ENCODE measurements at regions not wholly inside any gene's neighbourhood (a gene's known extent, or its start where the extent isn't known, plus 50 kb on each side); places are given as distances from the start of the nearest gene placed in this dataset.

- FAIRE-seq (no peak), DNase-seq (ENCODE audit: low read depth, low spot score) (no peak)
- dilution Hi-C loops (cut with MboI; ENCODE audit: extremely low pct_ligation_motif_present, low sequenced_read_pairs) (no loop called here), intact Hi-C loops (cut with micrococcal nuclease) (no loop called here)
- TF ChIP-seq JUN (IDR thresholded peaks at IDR 0.05; ENCODE audit: borderline replicate concordance, insufficient read depth, insufficient read length, low read depth) (no peak), GATA2 (IDR thresholded peaks at IDR 0.05; ENCODE audit: insufficient read depth, insufficient read length, low read depth, low read length) (no peak), EZH2 (IDR thresholded peaks at IDR 0.05; ENCODE audit: borderline replicate concordance, low read depth, low read length, severe bottlenecking) (no peak), POLR2AphosphoS5 (IDR thresholded peaks at IDR 0.05; ENCODE audit: insufficient read depth, low read depth, low read length) (no peak), MYC (IDR thresholded peaks at IDR 0.05; ENCODE audit: low read depth, low read length) (no peak)
- ChIA-PET CTCF (no interaction called here), POLR2A (no interaction called here)
- Histone ChIP-seq H3K4me1 (ENCODE audit: control insufficient read depth, extremely low read depth, insufficient read depth, low read length) (no peaks in the 10 kb centered on the region), H3K27ac (ENCODE audit: insufficient read depth, low read depth, low read length) (no peak overlapping the region), H3K4me3 (replicated peaks in 1 of 3; ENCODE audit: insufficient read depth in 1 of 3, low read depth in 1 of 3, low read length in 3 of 3) (no peak overlapping the region), H3K4me2 (ENCODE audit: insufficient read depth, low read length) (no peak overlapping the region), H2AFZ (ENCODE audit: low read depth, low read length) (no peak overlapping the region), H3K9ac (replicated peaks; ENCODE audit: extremely low read depth, insufficient read depth, low read length) (no peak overlapping the region), H3K27me3 (ENCODE audit: control insufficient read depth in 2 of 2, insufficient read depth in 2 of 2, low read length in 2 of 2) (no peaks in the 10 kb centered on the region), H3K36me3 (ENCODE audit: control insufficient read depth in 2 of 2, extremely low read depth in 1 of 2, insufficient read depth in 2 of 2, low read length in 2 of 2) (no peaks in the 10 kb centered on the region), H3K9me3 (replicated peaks; ENCODE audit: control insufficient read depth, insufficient read depth, low read length) (peaks cover 2% of the 10 kb centered on the region), H3K9me1 (replicated peaks; ENCODE audit: control insufficient read depth, extremely low read depth, insufficient read depth, low read length) (no peaks in the 10 kb centered on the region), H4K20me1 (replicated peaks; ENCODE audit: control insufficient read depth, extremely low read depth, insufficient read depth, low read length) (no peaks in the 10 kb centered on the region), H3K79me2 (ENCODE audit: control insufficient read depth, insufficient read depth, low read length) (no peaks in the 10 kb centered on the region)
- no TSS peak for BruUV-seq (replicated peaks)
Observed at GRCh38 chr5:159735036-159735435, 181.2 kb upstream of the ADRA1B start.

GRCh38 chr5:159735749-159736660, 180.3 kb upstream of the ADRA1B start:
- no peaks in the 10 kb centered on the region for H4K20me1 ChIP-seq (replicated peaks; ENCODE audit: control insufficient read depth, extremely low read depth, insufficient read depth, low read length)
- no TSS peak for BruUV-seq (replicated peaks)
- no peaks in the 10 kb centered on the region for H3K27me3 ChIP-seq (ENCODE audit: control insufficient read depth in 2 of 2, insufficient read depth in 2 of 2, low read length in 2 of 2)
- H3K9ac ChIP-seq (replicated peaks; ENCODE audit: extremely low read depth, insufficient read depth, low read length) = no peak overlapping the region
- FAIRE-seq (no peak), DNase-seq (ENCODE audit: low read depth, low spot score) (no peak)
- no peaks in the 10 kb centered on the region for H3K36me3 ChIP-seq (ENCODE audit: control insufficient read depth in 2 of 2, extremely low read depth in 1 of 2, insufficient read depth in 2 of 2, low read length in 2 of 2)
- H3K4me3 ChIP-seq (replicated peaks in 1 of 3; ENCODE audit: insufficient read depth in 1 of 3, low read depth in 1 of 3, low read length in 3 of 3) = no peak overlapping the region
- POLR2A ChIA-PET = no interaction called here
- CTCF ChIA-PET = no interaction called here
- H3K4me2 ChIP-seq (ENCODE audit: insufficient read depth, low read length) = no peak overlapping the region
- H2AFZ ChIP-seq (ENCODE audit: low read depth, low read length) = no peak overlapping the region
- intact Hi-C loops (cut with micrococcal nuclease) = no loop called here
- peaks cover 2% of the 10 kb centered on the region for H3K9me3 ChIP-seq (replicated peaks; ENCODE audit: control insufficient read depth, insufficient read depth, low read length)
- no peaks in the 10 kb centered on the region for H3K9me1 ChIP-seq (replicated peaks; ENCODE audit: control insufficient read depth, extremely low read depth, insufficient read depth, low read length)
- H3K4me1 ChIP-seq (ENCODE audit: control insufficient read depth, extremely low read depth, insufficient read depth, low read length) = no peaks in the 10 kb centered on the region
- TF ChIP-seq JUN (IDR thresholded peaks at IDR 0.05; ENCODE audit: borderline replicate concordance, insufficient read depth, insufficient read length, low read depth) (no peak), EZH2 (IDR thresholded peaks at IDR 0.05; ENCODE audit: borderline replicate concordance, low read depth, low read length, severe bottlenecking) (no peak), POLR2AphosphoS5 (IDR thresholded peaks at IDR 0.05; ENCODE audit: insufficient read depth, low read depth, low read length) (no peak), POLR2A (IDR thresholded peaks at IDR 0.05; ENCODE audit: low read depth, low read length) (no peak), MYC (IDR thresholded peaks at IDR 0.05; ENCODE audit: low read depth, low read length) (no peak), CTCF (IDR thresholded peaks at IDR 0.05; ENCODE audit: extremely low read depth in 1 of 2, insufficient read depth in 1 of 2, low read depth in 1 of 2, low read length in 2 of 2) (no peak), GATA2 (IDR thresholded peaks at IDR 0.05; ENCODE audit: insufficient read depth, insufficient read length, low read depth, low read length) (no peak), FOS (IDR thresholded peaks at IDR 0.05; ENCODE audit: borderline replicate concordance, insufficient read depth, low read length) (no peak)
- TF ChIP-seq, protein P1, sequence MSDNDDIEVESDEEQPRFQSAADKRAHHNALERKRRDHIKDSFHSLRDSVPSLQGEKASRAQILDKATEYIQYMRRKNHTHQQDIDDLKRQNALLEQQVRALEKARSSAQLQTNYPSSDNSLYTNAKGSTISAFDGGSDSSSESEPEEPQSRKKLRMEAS (IDR thresholded peaks at IDR 0.05; ENCODE audit: insufficient read depth, insufficient read length) = no peak
- no peaks in the 10 kb centered on the region for H3K79me2 ChIP-seq (ENCODE audit: control insufficient read depth, insufficient read depth, low read length)
- no peak overlapping the region for H3K27ac ChIP-seq (ENCODE audit: insufficient read depth, low read depth, low read length)
- dilution Hi-C loops (cut with MboI; ENCODE audit: extremely low pct_ligation_motif_present, low sequenced_read_pairs) = no loop called here
